CD14-positive monocyte (primary cell): ENCODE measurements at regions not wholly inside any gene's neighbourhood (a gene's known extent, or its start where the extent isn't known, plus 50 kb on each side); places are given as distances from the start of the nearest gene placed in this dataset.

ENCODE experiments used
- DNase-seq, 3 donors: peaks; one replicate each; pipeline ENCODE4 v3.0.0-alpha.2; 2011 to 2022
- H2AFZ ChIP-seq: 2 replicates; pipeline ENCODE4 v1.6.0; 2012; ENCODE audit warnings: mild to moderate bottlenecking, low read depth, low read length, inconsistent platforms; ENCODE audit not compliant: insufficient read depth, poor library complexity, severe bottlenecking
- H3K27ac ChIP-seq, 2 donors: 1 replicate in 1 of 2; 2 replicates in 1 of 2; pipeline ENCODE4 v1.5.1; 2012 to 2013; ENCODE audit warnings: low read length in 2 of 2, control low read depth in 1 of 2, inconsistent platforms in 1 of 2, low read depth in 1 of 2, mild to moderate bottlenecking in 1 of 2
- H3K27me3 ChIP-seq, 2 donors: one replicate each; pipeline versions ENCODE4 v1.6.0 to v1.6.1; 2011 to 2013; ENCODE audit warnings: low read length in 2 of 2; ENCODE audit not compliant: control insufficient read depth in 2 of 2, insufficient read depth in 2 of 2
- H3K36me3 ChIP-seq, 2 donors: replicated peaks in 1 of 2; 1 replicate in 1 of 2; 2 replicates in 1 of 2; pipeline versions ENCODE4 v1.5.1 to v1.6.1; 2012 to 2013; ENCODE audit warnings: low read length in 2 of 2, control low read depth in 1 of 2, inconsistent platforms in 1 of 2, mild to moderate bottlenecking in 1 of 2; ENCODE audit not compliant: insufficient read depth in 2 of 2, control insufficient read depth in 1 of 2
- H3K4me1 ChIP-seq, 2 donors: 1 replicate in 1 of 2; 2 replicates in 1 of 2; pipeline versions ENCODE4 v1.5.1 to v1.6.1; 2012 to 2013; ENCODE audit warnings: low read length in 2 of 2, control low read depth in 1 of 2, inconsistent platforms in 1 of 2, mild to moderate bottlenecking in 1 of 2, moderate library complexity in 1 of 2; ENCODE audit not compliant: insufficient read depth in 2 of 2, control insufficient read depth in 1 of 2
- H3K4me2 ChIP-seq: replicated peaks from 2 replicates; pipeline ENCODE3; 2012; ENCODE audit warnings: low read length, moderate library complexity, mild to moderate bottlenecking; ENCODE audit not compliant: poor library complexity, severe bottlenecking; ENCODE audit errors: extremely low read depth
- H3K4me3 ChIP-seq, 3 experiments: fragments of 200-600 bp in 1 of 3; sonication (generic) in 1 of 3; replicated peaks in 1 of 3; 1 replicate in 2 of 3; 2 replicates in 1 of 3; pipeline ENCODE4 v1.5.1; 2011 to 2013; ENCODE audit warnings: low read length in 3 of 3, mild to moderate bottlenecking in 3 of 3, control low read depth in 2 of 3, low read depth in 2 of 3, inconsistent platforms in 1 of 3, moderate library complexity in 1 of 3
- H3K79me2 ChIP-seq: 2 replicates; pipeline ENCODE4 v1.6.0; 2012; ENCODE audit warnings: mild to moderate bottlenecking, control low read depth, inconsistent platforms, low read length, moderate library complexity; ENCODE audit not compliant: insufficient read depth
- H3K9ac ChIP-seq: 2 replicates; pipeline ENCODE4 v1.6.0; 2017; ENCODE audit warnings: low read length, mild to moderate bottlenecking; ENCODE audit not compliant: insufficient read depth, poor library complexity, severe bottlenecking
- H3K9me3 ChIP-seq, 2 donors: replicated peaks in 1 of 2; 1 replicate in 1 of 2; 2 replicates in 1 of 2; pipeline versions ENCODE4 v1.5.1 to v1.6.1; 2012 to 2013; ENCODE audit warnings: low read length in 2 of 2, control low read depth in 1 of 2; ENCODE audit not compliant: control insufficient read depth in 1 of 2, insufficient read depth in 1 of 2
- H4K20me1 ChIP-seq: 2 replicates; pipeline ENCODE4 v1.6.0; 2012; ENCODE audit warnings: mild to moderate bottlenecking, low read length, control low read depth, moderate library complexity; ENCODE audit not compliant: insufficient read depth
- H3K27ac Mint-ChIP-seq, 7 donors: one replicate each; pipeline ENCODE4 v1.8.0; 2020; ENCODE audit warnings: mild to moderate bottlenecking in 7 of 7, mixed read lengths in 7 of 7, moderate library complexity in 6 of 7, inconsistent platforms in 2 of 7
- H3K27me3 Mint-ChIP-seq, 3 donors: one replicate each; pipeline ENCODE4 v1.8.0; 2021 to 2022; ENCODE audit warnings: low read depth in 3 of 3, mild to moderate bottlenecking in 3 of 3, mixed read lengths in 3 of 3, moderate library complexity in 3 of 3, inconsistent platforms in 1 of 3
- H3K36me3 Mint-ChIP-seq, 2 donors: one replicate each; pipeline ENCODE4 v1.8.0; 2020; ENCODE audit warnings: mixed read lengths in 2 of 2, inconsistent platforms in 1 of 2, mild to moderate bottlenecking in 1 of 2
- H3K4me1 Mint-ChIP-seq: one replicate; pipeline ENCODE4 v1.8.0; 2020; ENCODE audit warnings: mild to moderate bottlenecking, mixed read lengths
- H3K4me3 Mint-ChIP-seq, 2 donors: one replicate each; pipeline ENCODE4 v1.8.0; 2020; ENCODE audit warnings: mild to moderate bottlenecking in 2 of 2, mixed read lengths in 2 of 2, moderate library complexity in 1 of 2
- H3K9me3 Mint-ChIP-seq, 7 donors: one replicate each; pipeline ENCODE4 v1.8.0; 2020 to 2022; ENCODE audit warnings: mixed read lengths in 7 of 7, mild to moderate bottlenecking in 6 of 7, moderate library complexity in 6 of 7, inconsistent platforms in 2 of 7
- WGBS: methylation state at CpG from one replicate; pipeline ENCODE4 v1.1.5; 2013; ENCODE audit warnings: missing lambda C conversion rate; ENCODE audit not compliant: insufficient coverage; 5-methylcytosine and 5-hydroxymethylcytosine counted together
- intact Hi-C, 2 donors: fragments of 100-400 bp; cut with micrococcal nuclease; formaldehyde crosslinking; loops; one replicate each; pipeline versions ENCODE4 v1.15.0 to v1.15.1; 2023
- TF ChIP-seq, protein P1 (sequence below): fragments of 200-600 bp; IDR thresholded peaks from one replicate; pipeline ENCODE4 v1.8.0; 2022; ENCODE audit warnings: antibody characterized with exemption, mild to moderate bottlenecking

DNA sequence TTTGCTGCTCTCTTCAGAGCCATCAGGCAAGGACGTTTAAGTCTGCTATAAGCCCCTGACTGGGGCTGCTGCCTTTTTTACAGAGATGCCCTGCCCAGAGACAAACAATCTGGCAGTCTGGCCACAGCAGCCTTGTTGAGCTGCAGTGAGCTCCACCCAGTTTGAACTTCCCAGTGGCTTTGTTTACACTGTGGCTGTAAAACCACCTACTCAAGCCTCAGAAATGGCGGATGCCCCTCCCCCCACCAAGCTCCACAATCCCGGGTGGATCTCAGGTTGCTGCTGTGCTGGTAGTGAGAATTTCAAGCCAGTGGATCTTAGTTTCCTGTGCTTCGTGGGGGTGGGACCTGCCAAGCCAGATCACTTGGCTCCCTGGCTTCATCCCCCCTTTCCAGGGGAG is 59.7 kb upstream of the SNCAIP start:
- Histone ChIP-seq H3K36me3 (no peaks in the 10 kb centered on the region), H3K27ac (no peak overlapping the region), H3K27me3 (no peaks in the 10 kb centered on the region), H3K9me3 (peaks cover 16 to 18% of the 10 kb centered on the region in 2 donors), H3K4me3 (no peak overlapping the region), H4K20me1 (no peaks in the 10 kb centered on the region), H3K79me2 (no peaks in the 10 kb centered on the region), H2AFZ (no peak overlapping the region), H3K4me2 (no peak overlapping the region), H3K4me1 (no peaks in the 10 kb centered on the region), H3K9ac (no peak overlapping the region)
- Mint-ChIP-seq H3K4me1 (no peaks in the 10 kb centered on the region), H3K36me3 (no peaks in the 10 kb centered on the region), H3K27ac (no peak overlapping the region), H3K9me3 (peaks cover 3 to 35% (median 16%) of the 10 kb centered on the region in 7 donors), H3K4me3 (no peak overlapping the region), H3K27me3 (peaks cover 0 to 1% (median 0%) of the 10 kb centered on the region in 3 donors)
- WGBS: 83% methylated on average over 1 of the region's 4 CpGs
- no peak for DNase-seq
- intact Hi-C loops: no loop called here
- TF ChIP-seq, protein P1, sequence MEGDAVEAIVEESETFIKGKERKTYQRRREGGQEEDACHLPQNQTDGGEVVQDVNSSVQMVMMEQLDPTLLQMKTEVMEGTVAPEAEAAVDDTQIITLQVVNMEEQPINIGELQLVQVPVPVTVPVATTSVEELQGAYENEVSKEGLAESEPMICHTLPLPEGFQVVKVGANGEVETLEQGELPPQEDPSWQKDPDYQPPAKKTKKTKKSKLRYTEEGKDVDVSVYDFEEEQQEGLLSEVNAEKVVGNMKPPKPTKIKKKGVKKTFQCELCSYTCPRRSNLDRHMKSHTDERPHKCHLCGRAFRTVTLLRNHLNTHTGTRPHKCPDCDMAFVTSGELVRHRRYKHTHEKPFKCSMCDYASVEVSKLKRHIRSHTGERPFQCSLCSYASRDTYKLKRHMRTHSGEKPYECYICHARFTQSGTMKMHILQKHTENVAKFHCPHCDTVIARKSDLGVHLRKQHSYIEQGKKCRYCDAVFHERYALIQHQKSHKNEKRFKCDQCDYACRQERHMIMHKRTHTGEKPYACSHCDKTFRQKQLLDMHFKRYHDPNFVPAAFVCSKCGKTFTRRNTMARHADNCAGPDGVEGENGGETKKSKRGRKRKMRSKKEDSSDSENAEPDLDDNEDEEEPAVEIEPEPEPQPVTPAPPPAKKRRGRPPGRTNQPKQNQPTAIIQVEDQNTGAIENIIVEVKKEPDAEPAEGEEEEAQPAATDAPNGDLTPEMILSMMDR: no peak

DNA sequence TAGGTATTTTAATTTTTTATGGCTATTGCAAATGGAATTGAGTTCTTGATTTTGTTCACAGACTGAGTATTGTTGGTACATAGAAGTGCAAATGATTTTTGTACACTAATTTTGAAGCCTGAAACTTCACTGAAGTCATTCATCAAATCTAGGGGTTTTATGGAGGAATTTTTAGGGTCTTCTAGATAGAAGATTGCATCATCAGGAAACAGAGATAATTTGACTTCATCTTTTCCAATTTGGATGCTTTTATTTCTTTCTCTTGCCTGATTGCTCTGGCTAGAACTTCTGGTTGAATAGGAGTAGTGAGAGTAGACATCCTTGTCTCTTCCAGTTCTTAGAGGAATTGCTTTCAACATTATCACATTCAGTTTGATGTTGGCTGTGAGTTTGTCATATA is 58.2 kb upstream of the SNCAIP start:
- Mint-ChIP-seq H3K27ac (no peak overlapping the region), H3K27me3 (peaks cover 0 to 1% (median 0%) of the 10 kb centered on the region in 3 donors), H3K36me3 (no peaks in the 10 kb centered on the region), H3K9me3 (peaks cover 5 to 46% (median 17%) of the 10 kb centered on the region in 7 donors), H3K4me1 (no peaks in the 10 kb centered on the region), H3K4me3 (no peak overlapping the region)
- H3K4me1 ChIP-seq: no peaks in the 10 kb centered on the region
- no peaks in the 10 kb centered on the region for H3K27me3 ChIP-seq
- H3K4me2 ChIP-seq: no peak overlapping the region
- H3K79me2 ChIP-seq: no peaks in the 10 kb centered on the region
- no peak for DNase-seq
- H3K9ac ChIP-seq: no peak overlapping the region
- H3K27ac ChIP-seq: no peak overlapping the region
- H4K20me1 ChIP-seq: no peaks in the 10 kb centered on the region
- no peak overlapping the region for H3K4me3 ChIP-seq
- H3K9me3 ChIP-seq: peaks cover 29 to 30% of the 10 kb centered on the region in 2 donors
- TF ChIP-seq, protein P1: no peak
- no peak overlapping the region for H2AFZ ChIP-seq
- no peaks in the 10 kb centered on the region for H3K36me3 ChIP-seq
- intact Hi-C loops: no loop called here
